ENCODE measurements at regions not wholly inside any gene's neighbourhood (a gene's known extent, or its start where the extent isn't known, plus 50 kb on each side); places are given as distances from the start of the nearest gene placed in this dataset.
"Not testable (repeated sequence)": the region's sequence is repeated elsewhere in the genome, so short reads cannot be mapped to it uniquely, and the experiment has no call there.

DNA sequence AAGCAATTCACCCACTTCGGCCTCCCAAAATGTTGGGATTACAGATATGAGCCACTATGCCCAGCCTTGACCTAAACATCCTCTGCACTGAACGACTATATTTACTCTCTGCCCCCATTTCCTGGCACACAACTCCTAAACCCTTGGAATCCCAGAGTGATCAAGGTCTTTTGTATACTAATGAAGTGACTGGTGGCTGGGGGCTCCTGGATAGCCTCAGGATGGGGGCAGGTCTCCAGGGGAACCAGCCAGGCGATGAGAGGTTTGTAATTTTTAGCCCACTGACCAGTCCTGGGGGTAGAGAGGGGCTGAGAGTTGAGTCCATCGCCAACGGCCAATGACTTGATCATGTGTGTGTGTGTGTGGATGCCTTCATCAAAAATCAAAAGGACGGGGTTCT, 71.1 kb downstream of the FAM50B start:
- DNase-seq (ENCODE audit: low read depth, low spot score) = no peak
- in situ Hi-C loops (cut with HindIII; ENCODE audit: low sequenced_read_pairs) = no loop called here
- TF ChIP-seq CTCF (IDR thresholded peaks at IDR 0.05; ENCODE audit: low read depth, low read length) = no peak

DNA sequence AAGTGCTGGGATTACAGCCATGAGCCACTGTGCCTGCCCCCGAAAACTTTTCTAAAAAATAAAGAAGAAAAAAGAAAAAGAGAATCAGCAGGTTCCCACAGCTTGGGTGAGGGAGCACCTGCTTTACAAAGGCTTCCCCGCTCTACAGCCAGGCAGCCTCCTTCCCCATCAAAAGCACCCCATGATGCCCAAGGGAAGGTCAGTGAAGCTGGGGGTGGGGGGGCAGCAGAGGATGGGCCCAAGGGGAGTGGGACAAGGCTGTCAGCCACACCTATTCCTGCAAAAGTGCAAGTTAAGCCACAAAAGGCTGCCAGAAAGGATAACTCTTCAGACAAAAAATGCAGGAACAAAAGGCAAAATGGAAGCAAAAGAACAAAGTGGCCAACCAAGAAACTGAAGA, 72.5 kb downstream of the FAM50B start:
- no peak for TF ChIP-seq CTCF (IDR thresholded peaks at IDR 0.05; ENCODE audit: low read depth, low read length)
- in situ Hi-C loops (cut with HindIII; ENCODE audit: low sequenced_read_pairs) = no loop called here
- H3K4me3 ChIP-seq (ENCODE audit: low read depth, low read length) = no peak overlapping the region
- no peak for DNase-seq (ENCODE audit: low read depth, low spot score)

More for the DNA sequence above, 71.1 kb downstream of the FAM50B start:
- no peak overlapping the region for H3K4me3 ChIP-seq (ENCODE audit: low read depth, low read length)

DNA sequence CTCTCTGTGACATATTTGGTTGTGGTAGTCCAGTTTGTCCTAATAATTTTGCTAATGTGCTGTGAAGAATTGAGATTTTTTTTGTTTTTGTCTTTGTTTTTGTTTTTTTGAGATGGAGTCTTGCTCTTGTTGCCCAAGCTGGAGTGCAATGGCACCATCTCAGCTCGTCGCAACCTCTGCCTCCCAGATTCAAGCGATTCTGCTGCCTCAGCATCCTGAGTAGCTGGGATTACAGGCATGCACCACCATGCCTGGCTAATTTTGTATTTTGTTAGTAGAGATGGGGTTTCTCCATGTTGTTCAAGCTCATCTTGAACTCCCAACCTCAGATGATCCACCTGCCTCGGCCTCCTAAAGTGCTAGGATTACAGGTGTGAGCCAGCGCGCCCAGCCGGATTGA, 73.4 kb downstream of the FAM50B start:
- DNase-seq (ENCODE audit: low read depth, low spot score); H3K4me3 ChIP-seq (ENCODE audit: low read depth, low read length); in situ Hi-C loops (cut with HindIII; ENCODE audit: low sequenced_read_pairs): not testable (repeated sequence)

GRCh38 chr6:3925223-3926149, 76.3 kb downstream of the FAM50B start:
- DNase-seq (ENCODE audit: low read depth, low spot score); H3K4me3 ChIP-seq (ENCODE audit: low read depth, low read length); in situ Hi-C loops (cut with HindIII; ENCODE audit: low sequenced_read_pairs): not testable (repeated sequence)

DNA sequence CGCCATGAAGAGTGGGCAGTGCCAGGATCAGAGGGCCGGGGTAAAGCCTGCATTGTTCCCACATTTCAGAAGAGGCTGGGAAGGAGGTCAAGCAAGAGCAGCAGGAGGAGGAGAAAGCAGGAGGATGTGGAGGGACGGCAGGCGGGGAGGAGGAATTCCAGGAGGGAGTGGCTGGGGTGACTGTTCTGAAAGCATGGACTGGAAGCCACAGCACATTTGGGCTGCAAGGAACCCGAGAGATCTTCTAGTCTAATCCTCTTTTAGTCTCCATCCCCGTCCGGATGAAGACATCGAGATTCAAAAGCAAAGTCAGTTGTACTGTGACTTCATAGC, 76.9 kb downstream of the FAM50B start:
- no peak for DNase-seq (ENCODE audit: low read depth, low spot score)
- H3K4me3 ChIP-seq (ENCODE audit: low read depth, low read length) = no peak overlapping the region
- no peak for TF ChIP-seq CTCF (IDR thresholded peaks at IDR 0.05; ENCODE audit: low read depth, low read length)
- in situ Hi-C loops (cut with HindIII; ENCODE audit: low sequenced_read_pairs) = no loop called here

DNA sequence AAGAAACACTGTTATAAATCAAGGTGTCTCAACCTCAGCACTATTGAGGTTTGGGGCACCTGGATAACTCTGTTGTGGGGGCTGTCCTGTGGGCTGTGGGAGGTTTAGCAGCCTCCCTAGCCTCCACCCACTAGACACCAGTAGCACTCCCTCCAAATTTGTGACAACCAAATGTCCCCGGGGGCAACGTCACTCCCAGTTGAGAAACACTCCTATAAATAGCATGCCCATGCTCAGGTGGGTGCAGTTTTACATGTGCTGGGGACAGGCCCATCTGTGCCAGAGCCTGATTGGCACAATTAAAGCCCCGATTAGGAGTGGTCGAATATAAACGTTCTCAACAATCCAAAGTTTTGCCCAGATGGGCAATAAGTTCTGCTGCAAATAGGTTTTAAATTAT, 78.9 kb downstream of the FAM50B start:
- no peak overlapping the region for H3K4me3 ChIP-seq (ENCODE audit: low read depth, low read length)
- no peak for TF ChIP-seq CTCF (IDR thresholded peaks at IDR 0.05; ENCODE audit: low read depth, low read length)
- no peak for DNase-seq (ENCODE audit: low read depth, low spot score)
- in situ Hi-C loops (cut with HindIII; ENCODE audit: low sequenced_read_pairs) = no loop called here

GRCh38 chr6:3929281-3929798, 80.2 kb downstream of the FAM50B start:
- no peak for DNase-seq (ENCODE audit: low read depth, low spot score)
- H3K4me3 ChIP-seq (ENCODE audit: low read depth, low read length) = no peak overlapping the region
- no peak for TF ChIP-seq CTCF (IDR thresholded peaks at IDR 0.05; ENCODE audit: low read depth, low read length)
- in situ Hi-C loops (cut with HindIII; ENCODE audit: low sequenced_read_pairs) = no loop called here
